SKM-1 treated with dmso at 0.1 percent for 144 hours (cell line): ENCODE measurements at regions not wholly inside any gene's neighbourhood (a gene's known extent, or its start where the extent isn't known, plus 50 kb on each side); places are given as distances from the start of the nearest gene placed in this dataset.

ENCODE experiments used
- DNase-seq: peaks from one replicate; lab custom pipeline; 2025; ENCODE audit not compliant: unreplicated experiment; lab: John Stamatoyannopoulos, UW

DNA sequence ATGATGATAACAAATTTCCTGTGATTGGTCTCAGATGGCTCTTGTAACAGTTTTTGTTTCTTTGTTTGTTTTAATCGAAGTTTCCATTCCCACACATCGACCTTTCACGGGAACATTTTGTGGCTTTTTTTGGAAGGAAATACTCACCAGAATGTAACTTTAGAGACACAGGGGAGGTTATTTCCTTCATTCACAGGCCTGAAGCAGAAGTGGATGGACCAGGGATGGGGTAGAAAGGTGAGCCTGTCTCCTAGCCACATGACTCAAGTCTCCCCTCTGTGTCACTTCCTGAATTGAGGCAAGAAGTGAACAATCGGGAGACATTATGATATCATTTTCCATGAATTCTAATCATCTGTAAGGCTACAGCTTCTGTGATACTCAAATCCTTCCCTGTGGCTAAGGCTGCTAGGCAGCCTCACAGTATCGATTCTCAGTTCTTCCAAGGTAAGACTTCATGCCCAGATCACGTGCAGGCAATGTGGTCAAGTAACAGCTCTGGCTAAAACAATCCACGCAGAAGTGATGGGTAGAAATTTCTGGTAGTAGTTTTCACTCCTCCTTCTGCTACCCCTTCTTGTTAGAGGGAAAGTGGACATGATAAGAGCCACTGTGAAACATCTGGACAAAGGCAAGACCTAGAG is 203.9 kb upstream of the NEBL start:
- DNase-seq: no peak

DNA sequence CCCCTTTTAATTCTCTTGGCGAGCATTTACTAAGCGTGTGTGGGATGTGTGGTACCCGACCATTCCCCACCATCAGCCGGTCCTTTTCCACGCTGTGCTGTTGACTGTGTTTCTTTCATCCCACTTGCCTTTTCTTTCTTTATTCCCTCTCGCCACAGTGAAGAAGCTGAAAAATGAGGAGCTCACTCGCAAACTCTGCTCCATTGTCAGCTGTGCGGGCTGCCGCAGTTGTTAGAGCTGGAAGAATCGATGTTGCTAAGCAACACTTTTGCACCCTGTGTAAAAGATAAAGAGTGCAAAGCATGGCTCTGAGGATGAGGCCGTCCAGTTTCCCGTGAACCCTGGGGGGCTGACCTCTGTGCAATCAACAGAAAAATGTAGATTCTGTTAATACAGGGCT is 203.1 kb upstream of the NEBL start:
- no peak for DNase-seq

DNA sequence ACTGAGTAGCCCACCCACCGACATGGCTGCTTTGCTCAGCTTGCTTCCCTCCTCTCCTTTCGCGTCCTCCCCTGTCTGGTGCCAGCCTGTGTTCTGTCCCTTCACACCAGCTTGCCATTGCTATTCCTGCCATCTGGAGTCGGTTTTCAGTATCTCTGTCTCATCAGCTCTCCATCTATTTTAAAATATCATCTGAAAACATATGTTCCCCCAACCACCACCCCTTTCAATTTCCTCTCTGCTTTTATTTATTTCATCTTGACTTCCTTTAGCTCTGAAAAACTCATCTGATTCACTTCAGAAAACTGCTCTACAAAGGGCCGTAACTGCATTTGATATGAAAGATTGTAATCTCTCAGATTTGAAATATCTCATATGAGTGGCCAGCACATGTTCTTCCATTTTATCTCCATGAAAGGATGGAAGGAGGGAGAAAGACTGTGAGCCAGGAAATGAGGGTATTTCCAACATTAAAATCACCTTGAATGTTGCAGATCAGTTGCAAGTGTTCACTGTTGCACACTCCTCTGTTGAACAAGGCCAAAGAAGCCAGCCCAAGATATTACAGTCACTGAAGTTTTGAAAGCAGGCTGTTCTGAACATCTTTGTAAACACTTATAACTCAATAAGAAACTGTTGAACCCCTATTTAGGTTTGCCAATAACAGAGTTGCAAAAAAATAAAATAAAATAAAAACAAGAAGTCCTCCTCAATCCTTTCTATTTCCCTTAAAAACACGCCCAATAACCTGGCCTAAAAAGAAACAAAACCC is 202.4 kb upstream of the NEBL start:
- DNase-seq: no peak

DNA sequence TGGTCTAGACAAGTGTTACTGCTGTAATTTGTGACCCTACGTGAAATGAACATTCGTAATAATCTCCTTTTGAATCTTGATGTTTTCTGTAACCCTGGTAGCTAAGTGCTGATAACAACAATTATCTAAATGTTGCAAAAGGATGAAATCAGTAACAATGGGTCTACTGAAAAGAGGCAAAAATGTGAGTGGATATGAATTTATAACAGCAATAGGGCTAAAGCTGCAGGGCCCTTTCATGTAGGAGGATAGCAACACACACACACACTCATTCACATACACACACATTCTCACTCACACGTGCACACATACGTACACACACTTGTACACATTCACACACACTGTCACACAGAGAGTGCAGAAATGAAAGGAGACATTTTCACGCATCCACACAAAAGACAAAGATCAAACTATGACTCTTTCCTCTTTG is 200.8 kb upstream of the NEBL start:
- DNase-seq: no peak

DNA sequence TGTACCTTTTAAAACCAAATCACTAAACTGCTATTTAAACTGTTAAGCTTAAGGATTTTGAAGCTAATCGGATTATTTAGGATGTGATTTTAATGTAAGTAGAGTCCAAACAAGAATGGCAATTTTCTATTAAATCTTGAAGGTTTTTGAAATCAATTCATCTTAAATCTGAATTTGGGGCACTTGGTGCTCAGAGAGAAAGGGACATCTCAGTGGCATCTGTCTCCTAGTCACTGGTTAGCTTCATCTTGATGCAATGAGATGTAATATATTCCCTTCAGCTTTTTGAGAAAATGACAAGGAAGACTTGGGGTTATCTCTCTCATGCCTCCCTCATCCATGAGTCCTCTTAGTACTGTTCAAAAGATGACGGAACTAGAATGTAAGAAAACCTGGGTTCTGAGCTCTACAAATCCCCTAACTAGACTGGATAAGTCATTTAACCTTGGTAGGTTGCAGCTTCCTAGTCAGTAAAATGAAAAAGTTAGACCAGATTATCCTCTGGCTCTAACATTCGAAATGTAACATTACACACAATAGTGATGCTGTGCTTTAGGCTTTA is 198.5 kb upstream of the NEBL start:
- no peak for DNase-seq

DNA sequence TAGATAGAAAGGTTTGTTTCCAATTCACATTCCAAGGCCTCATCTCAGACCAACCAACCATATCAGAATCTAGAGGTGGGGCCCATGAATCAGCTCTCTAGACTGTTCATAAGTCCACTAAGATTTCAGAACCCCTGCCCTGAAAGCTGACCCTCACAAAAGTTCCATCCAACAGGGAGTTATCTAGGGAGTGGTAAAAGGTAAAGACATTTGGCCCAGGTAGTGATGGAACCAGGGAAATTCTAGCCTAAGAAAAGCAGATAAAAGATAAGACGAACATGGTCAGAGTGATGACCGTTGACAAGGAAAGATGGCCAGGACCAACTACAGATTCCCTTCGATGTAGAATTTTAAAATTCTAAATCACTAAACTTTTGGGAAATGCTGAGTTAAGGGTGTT is 198.0 kb upstream of the NEBL start:
- no peak for DNase-seq

DNA sequence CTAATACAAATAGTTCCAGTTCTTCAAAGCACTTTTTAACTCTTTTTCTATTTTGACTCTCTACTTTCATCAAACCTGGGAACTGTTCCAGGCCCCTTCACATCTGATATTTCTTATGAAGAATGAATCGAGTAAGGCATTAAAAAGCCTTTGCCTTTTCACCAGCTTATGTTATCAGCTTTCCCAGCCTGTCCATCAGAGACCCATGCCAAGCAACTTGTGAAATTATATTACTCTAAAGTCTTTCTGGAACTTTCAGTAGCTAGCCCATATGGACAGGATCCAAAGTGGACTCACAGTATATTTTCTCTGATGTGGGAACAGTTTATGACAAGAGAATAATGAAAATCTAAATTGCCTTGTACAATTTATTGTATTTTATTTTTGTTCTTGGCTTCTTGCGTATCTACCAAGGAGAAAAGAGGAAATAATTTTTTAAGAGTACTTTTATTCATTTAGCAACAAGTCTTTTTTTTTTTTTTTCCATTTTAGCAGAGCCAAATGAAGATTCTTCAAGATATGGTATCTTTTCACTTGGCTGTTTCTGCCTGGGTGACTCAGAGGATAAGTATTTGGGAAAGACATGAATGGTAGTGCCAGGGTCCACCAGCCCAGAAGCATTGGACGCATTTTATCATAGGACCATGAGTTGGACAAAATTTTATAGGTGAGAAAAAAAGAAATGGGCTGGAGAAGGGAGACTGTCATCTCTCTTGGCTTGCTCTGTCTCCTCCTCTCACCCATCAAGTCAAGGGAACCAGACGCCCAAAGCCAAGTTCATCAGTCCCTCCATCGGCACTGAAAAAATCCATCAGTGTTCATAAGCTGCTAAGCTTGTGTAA is 195.8 kb upstream of the NEBL start:
- DNase-seq: no peak

DNA sequence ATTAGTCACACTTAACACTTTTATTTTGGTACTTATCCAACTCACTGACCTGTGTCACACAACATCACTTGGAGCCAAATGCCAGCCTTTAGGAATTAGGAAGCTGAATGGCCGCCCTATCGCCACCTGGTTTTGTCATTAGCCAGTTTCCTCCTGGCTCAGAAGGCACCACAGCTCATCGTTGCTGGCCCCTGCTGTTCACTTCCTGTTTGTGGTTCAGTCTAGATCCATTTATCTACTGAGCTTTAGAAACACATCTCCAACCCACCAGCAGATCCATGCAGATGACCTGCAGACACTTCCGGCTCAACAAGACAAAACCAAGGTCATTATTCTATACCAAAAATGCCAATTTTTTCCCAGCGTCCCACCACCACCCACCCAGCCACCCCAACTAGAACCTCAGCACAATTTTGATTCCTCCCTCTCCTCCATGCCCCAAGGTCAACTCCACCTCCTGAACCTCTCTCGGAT is 193.5 kb upstream of the NEBL start:
- no peak for DNase-seq

DNA sequence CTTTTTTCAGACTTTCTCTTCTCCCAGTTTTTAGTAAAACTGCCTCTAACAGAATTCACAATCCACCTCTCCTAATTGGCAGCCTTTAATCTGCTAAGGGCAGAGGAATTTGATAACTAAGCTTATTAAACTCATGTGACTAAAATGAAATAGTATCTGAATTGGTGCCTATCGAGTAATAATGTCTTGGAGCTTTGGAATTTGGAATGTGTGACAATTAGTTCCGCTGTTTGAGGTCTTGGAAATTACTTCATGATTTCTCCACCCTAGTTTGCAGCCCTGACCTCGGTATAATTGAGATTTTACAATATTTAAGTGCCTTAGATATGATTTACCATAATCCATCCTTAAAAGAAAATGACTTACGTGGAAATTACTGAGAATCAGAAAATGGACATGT is 190.4 kb upstream of the NEBL start:
- DNase-seq: no peak

DNA sequence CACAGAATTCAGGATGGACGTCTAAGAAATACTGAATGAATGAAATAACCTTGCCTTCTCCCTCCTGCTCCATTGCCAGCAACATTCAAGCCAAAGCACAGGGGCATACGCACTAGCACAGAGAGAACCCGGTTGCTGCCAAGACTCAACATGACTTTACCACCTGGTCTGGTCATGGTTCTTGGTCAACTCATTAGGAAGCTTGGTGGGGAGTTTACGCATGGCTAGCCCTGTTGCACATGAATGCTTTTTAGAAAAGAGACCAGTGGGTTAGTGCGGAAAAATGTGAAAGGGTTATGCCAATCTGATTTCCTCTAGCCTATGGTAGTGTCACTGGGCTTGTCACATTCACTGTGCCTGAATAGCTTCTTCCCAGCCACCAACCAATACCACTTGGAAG is 187.6 kb upstream of the NEBL start:
- no peak for DNase-seq

DNA sequence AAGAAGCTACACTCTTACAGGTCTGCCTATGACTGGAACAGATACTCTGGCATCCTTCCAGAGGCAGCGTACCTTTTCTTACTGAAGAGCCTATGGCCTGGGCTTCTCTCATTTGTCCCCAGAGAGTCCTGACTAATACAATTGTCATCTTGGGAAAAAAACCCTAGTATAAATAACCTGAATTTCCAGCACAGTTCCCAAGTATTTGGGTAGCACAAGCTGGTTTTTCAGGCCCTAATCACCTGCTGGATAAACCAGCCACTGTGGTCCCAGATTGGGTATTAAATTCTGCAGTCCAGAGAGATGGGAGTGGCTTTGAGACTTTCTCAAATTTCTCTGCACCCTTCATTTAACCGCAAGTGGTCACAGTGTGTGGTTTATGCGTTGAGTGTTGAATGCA is 186.8 kb upstream of the NEBL start:
- DNase-seq: no peak

DNA sequence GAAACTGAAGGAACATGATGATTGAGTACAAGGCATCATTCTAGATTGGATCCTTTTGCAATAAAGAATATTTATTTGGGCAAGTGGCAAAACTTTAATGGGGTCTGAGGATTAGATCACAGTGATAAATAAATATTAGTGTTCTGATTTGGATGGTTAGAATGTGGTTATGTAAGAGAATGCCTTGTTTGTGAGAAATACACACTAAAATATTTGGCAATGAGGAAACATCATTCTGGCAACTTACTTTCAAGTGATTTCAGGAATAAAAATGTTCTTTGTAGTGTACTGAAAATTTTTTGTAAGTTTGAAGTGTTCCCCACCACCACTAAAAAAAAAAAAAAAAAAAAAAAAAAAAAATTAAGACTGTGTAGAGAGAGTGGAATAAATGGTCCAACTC is 185.1 kb upstream of the NEBL start:
- DNase-seq: no peak

DNA sequence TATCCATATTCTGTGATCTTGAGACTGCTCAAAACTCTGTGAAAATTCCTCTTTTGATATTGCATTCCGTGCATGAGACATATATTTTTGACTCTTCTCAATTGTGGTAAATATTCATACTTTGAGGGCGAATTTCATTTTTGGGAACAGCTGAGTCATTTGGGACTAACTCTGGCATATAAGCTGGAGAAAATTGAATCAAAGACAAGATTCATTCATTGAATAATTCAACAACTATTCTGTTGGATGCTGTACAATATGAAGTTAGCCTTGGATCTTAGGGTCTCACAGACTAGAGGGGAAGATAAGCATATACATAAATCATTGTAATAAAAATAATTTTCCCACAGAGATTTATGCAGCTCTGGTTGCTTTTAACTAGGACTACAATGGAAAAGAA is 183.2 kb upstream of the NEBL start:
- no peak for DNase-seq

DNA sequence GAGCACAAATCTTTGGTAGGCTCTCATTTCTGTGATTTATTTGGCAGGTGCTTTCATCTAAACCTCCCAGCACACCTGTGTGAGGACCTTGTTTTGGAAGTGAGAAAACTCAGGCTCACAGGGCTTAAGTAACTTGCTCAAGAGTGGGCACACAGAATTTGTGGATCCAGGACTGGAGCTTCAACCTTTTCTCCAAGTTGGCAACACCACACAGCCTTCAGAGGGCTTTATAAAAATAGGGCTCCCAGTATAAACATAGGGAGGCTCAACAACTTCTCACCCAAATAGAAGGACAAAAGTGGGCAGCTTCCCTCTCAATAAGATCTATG is 182.2 kb upstream of the NEBL start:
- DNase-seq: no peak

DNA sequence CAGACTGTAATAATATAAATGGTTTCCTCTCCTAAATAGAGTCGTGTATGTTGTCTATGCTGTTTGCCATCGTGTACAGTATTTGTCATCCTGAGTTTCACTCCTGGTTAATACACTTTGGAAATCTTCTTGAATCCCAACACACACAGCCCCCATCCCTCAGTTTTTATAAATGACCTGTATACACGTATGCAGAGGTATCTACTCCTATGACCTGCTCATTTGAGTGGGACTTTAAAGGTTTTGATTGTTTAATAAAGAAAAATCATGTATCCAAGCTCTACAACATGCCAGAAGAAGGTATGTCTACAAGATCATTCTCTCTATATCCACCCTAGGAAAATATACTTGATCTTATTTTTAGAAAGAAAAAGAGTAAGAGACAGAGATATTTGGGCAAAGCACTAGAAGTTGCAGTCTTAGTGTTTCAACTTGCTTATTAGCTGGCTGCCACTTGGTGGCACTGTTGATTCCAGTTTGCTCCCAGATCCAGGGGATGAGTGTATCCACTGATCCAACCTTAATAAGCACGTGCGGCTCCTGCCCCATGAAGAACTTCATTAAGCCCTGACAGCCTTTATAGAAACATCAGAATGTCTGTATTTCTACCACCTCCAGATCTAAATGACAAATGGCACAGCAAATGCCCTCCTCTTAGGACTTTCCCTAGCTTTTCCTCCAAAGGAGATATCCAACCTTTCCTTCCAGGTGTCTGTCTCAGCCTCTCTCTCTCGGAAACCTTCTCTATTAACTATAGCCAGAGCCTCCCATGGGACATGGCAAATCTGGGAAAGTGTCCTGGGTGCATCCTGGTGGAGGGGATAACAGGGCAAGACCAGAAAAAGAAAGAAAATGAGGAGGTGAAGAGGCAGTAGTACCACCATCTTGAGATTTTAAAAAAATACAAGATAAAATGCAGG is 181.6 kb upstream of the NEBL start:
- peak; percentile 20 for DNase-seq

DNA sequence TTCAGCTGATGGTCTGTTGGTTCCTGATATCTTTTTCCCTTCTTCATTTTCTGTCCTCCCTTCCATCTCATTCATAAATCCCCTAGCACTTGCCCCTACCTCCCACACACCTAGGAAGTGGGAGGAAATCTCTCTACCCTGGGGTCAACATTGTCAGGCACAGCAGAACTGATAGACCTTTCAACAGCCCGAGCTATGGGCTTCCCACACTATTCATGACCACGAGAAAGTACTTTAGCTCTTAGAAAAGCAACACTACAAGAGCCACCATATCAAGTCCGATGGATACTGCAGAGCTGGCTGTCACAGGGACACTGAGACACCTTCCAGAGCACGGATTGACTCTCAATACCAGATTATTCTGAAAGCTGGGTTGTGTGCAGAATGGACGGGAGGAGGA is 180.6 kb upstream of the NEBL start:
- no peak for DNase-seq

DNA sequence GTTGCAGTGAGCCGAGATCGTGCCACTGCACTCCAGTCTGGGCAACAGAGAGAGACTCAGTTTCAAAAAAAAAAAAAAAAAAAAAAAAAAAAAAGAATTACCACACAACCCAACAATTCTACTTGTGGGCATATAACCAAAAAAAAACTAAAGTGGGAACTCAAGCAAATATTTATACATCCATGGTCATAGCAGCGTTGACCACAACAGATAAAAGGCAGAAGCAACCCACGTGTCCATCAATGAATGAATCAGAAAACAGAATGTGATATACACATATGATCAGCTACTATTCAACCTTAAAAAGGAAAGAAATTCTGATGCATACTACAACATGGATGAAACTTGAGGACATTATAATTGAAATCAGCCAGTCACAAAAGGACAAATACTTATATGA is 179.3 kb upstream of the NEBL start:
- DNase-seq: no peak

DNA sequence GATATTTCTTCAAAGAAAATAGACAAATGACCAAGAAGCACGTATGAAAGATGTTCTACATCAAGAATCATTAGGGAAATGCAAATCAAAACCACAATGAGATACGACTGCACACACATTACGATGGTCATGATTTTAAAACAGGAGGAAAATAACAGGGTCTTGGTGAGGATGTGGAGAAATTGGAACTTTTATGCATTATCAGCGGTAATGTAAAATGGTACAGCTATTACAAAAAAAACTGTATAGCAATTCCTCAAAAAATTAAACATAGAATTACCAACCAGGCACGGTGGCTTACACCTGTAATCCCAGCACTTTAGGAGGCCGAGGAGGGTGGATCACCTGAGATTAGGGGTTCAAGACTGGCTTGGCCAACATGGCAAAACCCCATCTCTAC is 178.8 kb upstream of the NEBL start:
- no peak for DNase-seq

DNA sequence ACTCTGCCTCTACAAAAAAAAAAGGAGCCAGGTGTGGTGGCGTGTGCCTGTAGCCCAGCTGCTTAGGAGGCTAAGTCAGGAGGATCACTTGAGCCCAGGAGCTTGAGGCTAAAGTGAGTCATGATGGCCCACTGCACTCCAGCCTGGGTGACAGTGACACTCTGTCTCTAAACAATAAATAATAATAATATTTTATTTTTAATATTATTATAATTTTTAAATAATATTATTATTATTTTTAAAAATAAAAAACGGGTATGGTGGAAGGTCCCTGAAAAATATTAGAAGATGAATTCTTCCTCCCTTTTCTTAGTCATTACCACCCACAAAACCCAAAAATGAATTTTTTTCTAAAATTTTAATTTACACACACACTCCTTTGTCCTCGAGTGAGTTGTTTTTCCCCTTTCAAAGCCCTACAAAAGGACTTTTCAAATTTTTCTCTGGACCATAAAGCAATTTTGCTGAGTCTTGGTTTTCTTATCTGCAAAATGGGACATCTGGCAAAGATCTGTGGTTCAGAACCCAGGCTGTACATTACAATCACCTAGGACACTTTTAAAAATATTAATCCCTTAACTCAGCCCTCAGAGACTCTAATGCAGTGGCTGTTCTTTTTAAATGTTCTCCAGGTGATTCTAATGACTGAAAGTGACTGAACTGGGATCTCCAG is 174.0 kb upstream of the NEBL start:
- no peak for DNase-seq
